Hematopoietic multipotent progenitor cell treated with erythropoietin and hydrocortisone succinate and interleukin-3 and kit ligand, for 17 days (in vitro differentiated cells): ENCODE measurements at regions not wholly inside any gene's neighbourhood (a gene's known extent, or its start where the extent isn't known, plus 50 kb on each side); places are given as distances from the start of the nearest gene placed in this dataset.

Experiments
- DNase-seq: peaks from one replicate; pipeline ENCODE4 v3.0.0-alpha.2; 2015; ENCODE audit warnings: low spot score

DNA sequence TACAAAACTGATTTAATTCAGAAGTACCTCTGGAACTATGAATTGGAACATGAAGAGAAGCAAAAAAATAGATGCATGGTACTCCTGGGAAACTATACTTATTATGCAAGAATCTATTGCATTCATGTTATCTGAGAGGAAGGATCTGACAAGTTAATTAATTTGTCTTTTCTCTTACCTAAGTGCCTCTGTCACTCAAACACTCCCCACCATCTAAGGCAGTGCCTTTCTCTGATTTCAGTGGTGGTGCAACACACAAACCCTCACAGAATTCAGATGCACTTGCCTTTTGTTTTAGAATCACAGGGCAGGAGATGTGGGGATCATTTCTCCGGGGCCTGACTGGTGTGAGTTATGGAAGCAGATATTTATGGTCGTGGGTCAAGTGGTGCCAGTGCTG lies 52.5 kb upstream of the C9orf72 start:
- no peak for DNase-seq

DNA sequence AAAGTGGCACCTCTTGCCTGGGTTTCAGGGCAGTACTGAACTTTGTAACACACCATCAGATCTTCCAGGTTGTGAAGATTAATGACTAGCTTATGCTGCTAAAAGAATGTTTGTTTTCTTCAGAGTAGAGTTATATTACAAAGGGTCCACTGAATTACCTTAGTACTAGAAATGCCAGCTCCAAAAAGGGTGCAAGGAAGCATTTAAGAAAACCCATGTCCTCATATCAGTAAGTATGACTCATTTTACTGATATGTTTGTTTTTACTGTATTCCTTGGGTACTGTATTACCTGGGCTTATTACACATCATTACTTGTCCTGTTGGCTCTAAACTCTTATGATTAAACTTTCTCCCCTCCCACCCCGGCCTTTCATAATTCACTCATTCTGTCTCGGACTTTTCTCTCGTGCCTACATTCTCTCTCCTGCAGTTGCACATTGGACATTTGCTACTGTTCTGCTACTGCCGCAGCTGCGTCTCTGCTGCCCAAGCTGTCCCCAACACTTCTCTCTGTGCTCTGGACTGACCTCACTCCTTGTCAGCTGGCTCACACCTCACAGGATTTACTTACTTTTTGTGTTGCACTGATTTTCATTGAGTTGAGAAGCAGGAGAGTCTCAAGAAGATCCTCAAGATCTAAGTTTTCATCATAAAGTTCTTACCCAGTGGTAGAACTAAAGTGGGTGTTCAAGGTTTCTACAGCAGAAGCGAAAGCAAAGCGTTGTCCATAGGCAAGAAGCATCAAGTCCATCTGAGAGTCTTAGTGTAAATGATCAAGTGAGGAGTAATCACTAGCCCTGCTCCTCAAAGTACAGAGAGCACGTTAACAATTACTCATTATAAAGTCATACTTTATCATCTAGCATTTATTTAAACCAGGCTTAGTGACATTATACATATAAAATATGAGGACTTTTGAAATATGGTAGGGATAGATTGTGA lies 53.2 kb upstream of the C9orf72 start:
- DNase-seq: no peak

DNA sequence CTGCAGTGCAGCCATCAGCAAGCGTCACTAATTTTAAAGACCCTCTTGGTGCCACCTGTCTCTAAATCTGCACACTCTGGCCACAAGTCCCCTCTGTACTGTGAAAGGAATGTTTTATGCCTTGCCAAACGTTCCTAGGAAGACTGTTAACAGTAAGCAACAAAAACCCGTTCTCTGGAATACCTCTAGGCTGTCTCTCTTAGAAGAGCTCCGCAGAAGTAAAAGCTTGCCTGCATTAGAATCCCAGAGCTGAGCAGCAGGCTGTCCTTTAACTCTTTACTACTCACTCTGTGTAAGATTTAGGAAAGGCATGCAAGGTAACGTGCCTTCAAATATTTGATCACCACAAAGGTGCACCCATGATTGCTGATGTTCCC lies 53.9 kb upstream of the C9orf72 start:
- no peak for DNase-seq

DNA sequence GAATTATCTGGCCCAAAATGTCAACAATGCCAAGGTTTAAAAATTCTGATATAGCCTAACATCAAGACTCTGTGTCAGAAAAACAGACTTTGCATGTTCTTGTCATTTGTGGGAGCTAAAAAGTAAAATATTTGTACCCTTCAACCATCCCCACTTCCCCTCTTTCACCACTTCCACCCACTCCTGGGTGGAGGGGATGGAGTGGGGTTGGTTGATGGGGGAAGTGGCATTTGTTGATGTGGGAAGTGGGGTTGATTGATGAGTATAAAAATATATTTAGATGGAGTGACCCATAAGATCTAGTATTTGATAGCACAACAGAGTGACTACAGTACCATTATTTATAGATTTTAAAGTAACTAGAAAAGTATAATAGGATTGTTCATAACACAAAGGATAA lies 55.0 kb upstream of the C9orf72 start:
- DNase-seq: no peak

DNA sequence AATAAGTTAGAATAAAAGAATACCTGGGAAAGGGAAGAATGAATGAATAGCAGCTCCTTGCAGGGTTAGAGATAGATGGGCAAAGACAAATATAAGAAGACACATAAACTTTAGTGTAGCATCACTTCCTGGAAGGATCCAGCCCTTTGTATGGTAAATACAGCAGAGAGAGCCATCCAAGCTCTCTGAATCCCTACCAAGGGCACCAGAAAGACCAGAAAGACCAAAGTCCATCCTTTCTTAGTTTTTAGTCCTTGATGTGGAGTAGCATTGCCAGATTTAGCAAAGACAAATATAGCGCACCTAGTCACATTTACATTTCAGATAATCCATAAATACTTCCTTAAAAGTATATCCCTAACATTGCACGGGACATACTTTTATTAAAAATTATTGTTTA lies 56.1 kb upstream of the C9orf72 start:
- DNase-seq: no peak

DNA sequence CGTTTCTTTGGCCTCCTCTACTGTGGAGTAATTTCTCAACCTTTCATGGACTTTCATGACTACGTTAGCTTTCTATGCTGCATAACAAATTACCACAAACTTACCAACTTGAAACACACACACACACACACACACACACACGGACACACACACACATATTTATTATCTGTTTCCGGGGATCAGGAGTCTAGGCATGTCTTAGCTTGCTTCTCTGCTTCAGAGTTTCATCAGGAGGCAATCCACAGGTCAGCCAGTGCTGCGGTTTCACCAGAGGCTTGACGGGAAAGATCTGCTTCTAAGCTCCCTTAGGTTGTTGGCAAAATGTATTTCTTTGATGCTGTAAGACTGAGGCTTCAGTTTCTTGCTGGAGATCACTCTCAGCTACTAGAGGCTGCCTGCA lies 59.0 kb upstream of the C9orf72 start:
- no peak for DNase-seq

DNA sequence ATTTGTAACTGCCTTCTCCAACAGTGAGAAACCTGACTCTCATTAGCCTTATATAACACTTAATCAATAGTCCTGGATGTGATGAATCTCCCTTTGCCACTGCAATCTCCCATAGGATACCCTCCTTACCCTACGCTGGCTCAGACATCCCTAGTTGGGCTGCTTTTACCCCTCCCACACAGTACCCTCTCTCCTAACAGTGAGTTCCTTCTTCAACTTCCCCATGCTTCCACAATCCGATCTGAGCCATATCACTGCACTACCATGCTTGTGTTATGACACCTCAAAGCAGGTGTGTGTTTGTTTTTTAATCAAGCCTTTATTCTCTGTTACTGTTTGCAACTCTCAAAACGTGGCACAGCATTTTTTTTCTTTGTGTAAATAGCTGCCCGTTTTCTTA lies 60.5 kb upstream of the C9orf72 start:
- DNase-seq: no peak

DNA sequence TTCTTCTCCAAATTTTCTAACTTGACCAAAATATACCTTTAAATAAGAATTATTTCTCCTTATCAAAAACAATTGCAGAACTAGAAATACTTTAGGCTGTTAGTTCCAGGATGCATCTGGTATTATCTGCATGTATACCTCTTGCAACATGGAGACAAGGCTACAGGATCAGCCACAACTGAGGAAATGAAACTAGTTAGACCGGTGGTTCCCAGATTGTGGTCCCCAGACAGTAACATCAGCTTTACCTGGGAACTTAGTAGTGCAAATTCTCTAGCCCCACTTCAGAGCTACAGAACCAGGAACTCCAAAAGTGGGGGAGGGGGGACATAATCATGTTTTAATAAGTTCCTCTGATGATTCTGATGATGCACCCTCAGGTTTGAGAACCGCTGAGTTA lies 61.6 kb upstream of the C9orf72 start:
- no peak for DNase-seq

DNA sequence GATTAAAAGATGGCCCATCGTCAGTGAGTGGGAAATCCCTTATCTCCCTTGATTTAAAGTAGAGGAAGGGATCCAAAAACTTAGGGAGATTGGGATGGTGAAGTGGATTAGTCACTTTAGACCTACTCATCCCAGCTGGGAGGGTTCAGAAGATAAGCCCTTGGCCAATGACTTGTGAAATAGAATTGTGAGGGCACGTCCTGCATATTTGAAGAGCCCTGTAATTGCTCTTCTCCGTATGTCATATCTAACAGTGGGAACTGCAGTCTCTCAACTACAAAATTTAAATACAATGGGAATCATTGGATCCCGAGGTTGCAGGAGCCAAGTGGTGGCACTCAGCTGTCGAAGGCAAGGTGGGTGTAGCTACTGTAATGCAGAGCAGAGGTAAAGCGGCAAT lies 65.4 kb upstream of the C9orf72 start:
- DNase-seq: no peak

DNA sequence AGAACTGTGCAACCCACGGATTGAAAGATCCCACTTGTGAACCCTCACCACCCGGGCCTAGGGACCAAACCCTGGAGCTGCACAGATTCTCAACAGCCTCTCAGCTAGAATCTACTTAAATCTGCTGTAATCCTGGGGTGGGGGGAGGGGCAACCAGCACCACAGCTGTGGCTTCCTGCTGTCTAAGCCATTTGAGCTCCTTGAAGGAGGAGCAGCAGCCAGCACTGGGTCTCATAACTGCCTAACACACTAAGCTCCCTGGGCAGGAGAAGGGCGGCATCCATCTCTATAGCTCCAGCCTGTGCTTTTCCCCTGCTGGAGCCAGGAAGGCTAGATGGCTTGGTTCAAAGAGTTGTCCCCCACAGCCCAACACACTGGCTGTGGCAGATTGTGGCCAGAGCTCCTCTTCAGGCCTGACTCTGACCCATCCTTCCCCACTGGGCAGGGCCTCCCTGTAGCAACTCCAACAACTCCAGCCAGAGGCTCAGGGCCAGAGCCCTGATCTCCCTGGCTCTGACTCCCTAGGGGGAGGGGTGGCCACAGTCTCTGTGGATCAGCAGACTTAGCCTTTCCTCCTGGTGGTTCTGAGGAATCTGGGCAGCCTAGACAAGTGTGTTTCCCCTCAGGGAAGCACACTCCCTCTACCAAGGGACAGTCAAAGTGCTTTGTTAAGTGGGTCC lies 72.0 kb upstream of the C9orf72 start:
- DNase-seq: no peak

DNA sequence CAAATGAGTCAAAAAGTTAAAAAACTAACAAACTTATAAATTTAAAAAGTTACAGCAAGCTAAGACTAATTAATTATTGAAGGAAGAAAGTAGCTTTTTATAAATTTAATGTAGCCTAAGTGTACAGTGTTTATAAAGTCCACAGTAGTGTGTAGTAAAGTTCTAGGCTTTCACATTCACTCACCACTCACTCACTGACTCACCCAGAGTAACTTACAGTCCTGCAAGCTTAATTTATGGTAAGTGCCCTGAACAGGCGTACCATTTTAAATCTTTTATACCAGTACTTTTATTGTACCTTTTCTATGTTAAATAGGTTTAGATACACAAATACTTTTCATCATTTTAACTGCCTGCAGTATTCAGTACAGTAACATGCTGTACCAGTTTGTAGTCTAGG lies 80.0 kb upstream of the C9orf72 start:
- no peak for DNase-seq

DNA sequence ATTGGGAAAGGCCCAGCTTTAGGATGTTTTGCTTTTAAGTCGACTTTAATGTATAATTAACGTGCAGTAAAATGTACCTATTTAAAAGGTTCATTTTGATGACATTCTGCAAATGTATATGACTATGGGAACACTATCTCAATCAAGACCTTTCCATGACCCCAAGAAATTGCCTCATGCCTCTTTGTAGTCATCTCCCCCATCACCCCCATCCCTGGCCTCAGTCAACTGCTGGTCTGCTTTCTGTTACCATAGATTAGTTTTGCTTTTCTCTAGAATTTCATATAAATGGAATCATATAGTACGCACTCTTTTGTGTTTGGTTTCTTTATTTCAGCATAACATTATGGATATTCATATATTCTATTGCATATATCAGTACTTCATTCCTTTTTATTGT lies 80.7 kb upstream of the C9orf72 start:
- DNase-seq: no peak

DNA sequence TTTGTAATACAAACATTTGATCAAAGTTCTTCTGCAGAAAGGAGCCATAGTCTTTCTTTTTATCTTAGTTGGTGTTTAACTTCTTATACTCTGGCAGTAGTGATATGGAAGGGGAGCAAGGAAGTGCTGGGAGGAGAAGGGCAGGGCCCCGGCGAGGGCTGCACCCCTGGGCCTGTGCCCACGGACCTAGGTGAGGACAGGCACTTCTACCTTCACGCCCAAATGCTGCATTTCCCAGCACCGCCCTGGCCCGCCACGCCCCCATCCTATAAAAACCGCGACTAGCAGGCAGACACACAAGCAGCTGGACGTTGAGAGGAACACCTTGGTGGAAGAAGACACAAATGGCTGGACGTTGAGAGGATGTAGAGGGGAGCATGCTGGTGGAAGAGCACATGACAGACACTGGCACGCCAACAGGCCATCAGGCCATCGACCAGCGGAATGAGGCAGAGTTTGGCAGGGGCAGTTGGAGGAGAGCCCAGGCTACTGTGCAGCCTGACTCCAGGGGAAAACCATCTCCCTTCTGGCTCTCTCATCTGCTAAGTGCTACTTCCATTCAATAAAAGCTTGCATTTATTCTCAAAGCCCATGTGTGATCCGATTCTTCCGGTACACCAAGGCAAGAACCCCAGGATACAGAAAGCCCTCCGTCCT lies 81.5 kb upstream of the C9orf72 start:
- DNase-seq: no peak

DNA sequence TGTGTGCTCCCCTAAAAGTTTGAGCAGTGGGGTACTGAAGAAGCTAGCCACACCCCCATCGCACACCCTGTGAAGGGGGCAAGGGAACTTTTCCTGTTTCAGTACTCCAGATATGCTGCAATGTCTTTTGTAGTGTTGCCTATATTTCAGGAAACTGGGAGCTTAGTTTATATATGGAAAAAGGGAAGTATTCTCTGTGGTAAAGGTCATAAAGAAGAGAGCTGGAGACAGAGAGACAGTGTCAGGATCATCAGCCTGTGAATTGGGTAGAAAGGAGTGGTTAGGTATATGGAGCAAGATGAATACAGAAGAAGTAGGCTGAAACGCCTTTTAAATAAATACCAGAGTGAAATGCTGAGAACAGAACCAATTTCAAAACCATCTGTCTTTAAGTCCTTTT lies 82.2 kb upstream of the C9orf72 start:
- DNase-seq: no peak

DNA sequence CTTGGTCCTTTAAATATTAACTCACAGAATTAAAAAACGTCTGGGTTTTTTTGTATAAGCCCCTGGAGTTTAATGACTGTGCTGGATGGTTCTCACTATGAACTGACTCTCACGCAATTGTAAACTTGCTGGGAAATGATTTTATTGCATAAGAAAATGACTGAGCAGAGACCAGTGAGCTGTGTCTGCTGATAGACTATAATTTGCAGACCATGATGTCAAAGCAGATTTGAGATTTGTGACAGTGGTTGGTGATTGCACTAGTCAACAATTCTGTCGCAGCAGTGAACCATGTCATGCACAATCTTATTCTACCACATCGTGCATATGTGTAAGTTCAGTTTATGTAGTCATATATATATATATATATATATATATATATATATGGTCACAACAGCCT lies 85.7 kb upstream of the C9orf72 start:
- no peak for DNase-seq

DNA sequence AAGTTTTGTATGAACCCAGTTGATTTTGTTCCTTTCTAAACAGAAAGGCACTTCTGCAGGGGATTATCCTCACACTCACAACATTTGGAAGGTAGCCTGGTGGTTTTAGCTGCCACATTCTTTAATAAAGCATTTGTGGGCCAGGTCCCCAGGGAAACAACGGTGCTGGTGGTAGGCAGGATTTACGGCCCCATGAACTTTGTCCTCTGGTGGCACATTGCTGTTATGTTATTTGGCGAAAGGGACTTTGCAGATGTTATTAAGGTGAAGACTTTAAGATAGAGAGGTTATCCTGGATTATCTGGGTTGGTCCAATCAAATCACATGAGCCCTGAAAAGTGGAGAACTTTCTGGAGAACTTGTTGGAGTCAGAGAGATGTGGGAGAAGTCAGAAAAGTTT lies 86.3 kb upstream of the C9orf72 start:
- DNase-seq: no peak

DNA sequence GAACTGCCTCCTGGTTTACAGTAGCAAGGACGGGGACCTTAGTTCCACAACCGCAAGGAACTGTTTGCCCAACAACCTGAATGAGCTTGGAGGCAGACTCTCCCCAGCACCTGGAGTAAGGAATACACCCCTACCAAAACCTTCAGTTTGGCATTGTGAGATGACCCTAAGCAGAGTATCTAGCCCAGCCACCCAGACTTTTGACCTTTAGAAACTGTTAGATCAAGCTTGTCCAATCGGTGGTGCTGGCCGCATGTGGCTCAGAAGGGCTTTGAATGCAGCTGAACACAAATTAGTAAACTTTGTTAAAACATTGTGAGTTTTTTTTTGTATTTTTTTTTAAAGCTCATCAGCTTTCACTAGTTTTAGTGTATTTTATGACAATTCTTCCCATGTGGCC lies 86.9 kb upstream of the C9orf72 start:
- DNase-seq: no peak

DNA sequence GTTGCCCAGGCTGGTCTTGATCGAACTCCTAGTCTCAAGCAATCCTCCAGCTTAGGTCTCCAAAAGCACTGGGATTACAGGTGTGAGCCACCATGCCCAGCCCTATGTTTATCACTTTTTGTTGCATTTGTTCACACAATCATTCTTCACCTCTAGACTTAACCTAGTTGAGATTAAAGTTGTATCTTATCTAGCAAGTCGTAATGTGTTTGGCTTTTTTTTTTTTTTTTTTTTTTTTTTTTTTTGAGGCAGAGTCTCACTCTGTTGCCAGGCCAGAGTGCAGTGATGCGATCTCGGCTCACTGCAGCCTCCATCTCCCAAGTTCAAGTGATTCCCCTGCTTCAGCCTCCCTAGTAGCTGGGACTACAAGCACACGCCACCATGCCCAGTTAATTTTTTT lies 90.2 kb upstream of the C9orf72 start:
- DNase-seq: no peak

DNA sequence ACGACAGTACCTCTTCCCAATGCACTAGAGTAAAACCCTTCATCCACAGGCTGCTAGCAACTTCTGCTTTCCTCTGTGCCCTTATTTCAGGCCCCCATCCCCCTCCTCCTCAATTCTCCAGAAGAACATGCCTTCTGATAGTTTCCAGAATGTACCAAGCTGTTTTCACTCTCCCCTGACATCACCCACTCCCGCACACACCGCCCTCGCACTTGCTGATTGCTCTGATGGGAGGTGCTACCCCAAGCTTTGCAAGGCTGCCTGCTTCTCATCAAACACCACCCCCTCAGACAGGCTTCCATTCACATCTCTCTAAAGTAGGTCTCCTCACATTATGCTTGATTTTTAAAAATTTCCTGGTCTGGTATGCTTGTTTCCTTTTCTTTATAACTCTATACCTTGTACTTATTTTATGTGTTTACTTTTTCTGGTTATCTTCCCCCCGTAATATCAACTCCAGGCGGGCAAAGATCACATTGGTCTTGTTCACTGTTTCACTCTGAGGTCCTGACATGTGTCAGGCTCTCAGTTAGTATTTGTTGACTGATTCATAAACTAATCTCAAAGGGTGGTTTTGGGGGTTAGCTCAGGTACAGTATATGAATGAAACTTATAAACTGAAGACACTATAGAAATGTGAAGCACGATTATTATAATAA lies 91.0 kb upstream of the C9orf72 start:
- DNase-seq: no peak

DNA sequence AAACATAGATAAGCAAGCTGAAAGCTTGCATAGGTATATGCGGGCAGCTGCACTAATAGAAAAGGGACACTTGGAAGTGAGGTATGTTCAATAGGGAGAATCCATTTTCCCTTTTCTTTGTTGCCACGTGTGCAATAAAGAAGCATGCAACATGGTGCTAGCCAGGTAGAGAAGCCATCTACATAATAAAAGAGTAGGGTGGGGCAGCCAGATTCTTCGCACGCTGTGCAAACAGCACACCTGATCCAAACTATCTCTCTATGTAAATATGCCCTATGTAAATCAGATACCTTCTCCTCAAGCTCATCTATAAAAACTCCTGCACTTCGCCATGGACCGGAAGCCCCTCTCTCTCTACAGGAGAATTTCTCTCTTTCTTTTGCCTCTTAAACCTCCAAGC lies 91.9 kb upstream of the C9orf72 start:
- DNase-seq: no peak

DNA sequence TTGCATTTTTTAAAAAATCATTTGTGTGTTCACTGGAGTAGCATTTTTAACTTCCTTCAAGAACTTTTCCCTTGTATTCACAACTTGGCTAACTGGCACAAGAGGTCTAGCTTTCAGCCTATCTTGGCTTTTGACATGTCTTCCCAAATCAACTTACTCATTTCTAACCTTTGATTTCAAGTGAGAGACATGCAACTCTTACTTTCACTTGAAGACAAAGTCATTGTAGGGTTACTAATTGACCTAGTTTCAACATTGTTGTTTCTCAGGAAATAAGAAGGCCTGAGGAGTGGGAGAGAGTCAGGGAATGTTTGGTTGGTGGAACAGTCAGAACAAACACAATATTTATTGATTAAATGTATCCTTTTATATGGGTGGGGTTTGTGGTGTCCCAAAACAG lies 95.0 kb upstream of the C9orf72 start:
- DNase-seq: no peak

DNA sequence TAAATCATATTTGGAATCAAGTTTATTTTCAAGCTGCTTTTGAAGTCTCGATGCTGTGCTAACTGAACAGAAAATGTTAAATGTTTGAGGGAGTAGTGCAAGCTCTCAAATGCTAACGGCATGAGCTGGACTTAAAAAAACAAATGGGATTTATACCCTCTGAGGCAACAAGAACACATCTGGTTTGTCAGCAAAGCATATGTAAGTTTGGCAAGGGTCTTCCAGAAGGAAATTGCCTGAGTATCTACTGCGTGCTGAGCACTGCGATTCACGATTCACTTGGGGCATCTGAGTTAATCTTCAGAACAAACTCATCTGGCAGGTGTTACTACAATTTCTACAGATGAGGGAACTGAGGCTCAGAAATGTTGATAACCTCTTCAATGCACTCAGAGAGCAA lies 98.4 kb upstream of the C9orf72 start:
- DNase-seq: no peak

DNA sequence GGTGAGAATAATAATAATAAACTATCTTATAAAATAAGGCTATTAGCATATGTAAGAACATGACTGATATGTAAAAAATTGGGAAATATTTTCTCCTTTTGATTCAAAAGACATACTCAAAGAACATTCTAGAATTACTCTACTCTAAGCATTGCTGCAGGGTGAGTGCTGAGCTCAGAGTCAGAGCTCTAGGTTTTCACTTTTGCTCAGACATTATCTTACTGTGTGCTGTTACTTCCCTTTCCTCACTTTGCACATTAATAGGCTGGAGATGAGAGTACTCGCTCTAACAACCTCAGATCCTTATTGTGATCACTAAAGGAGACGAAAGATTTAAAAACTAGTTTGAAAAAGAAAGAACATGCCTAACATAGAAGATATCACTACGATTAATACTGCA lies 99.4 kb upstream of the C9orf72 start:
- no peak for DNase-seq
